GM18511 (cell line): ENCODE measurements at regions not wholly inside any gene's neighbourhood (a gene's known extent, or its start where the extent isn't known, plus 50 kb on each side); places are given as distances from the start of the nearest gene placed in this dataset.
"Not testable (repeated sequence)": the region's sequence is repeated elsewhere in the genome, so short reads cannot be mapped to it uniquely, and the experiment has no call there.

Experiments used
- ATAC-seq: cut with Tn5 transposase; IDR thresholded peaks from one replicate; pipeline ENCODE4 v1.9.1; 2021; ENCODE audit warnings: mild to moderate bottlenecking, moderate library complexity; ENCODE audit not compliant: unreplicated experiment

DNA sequence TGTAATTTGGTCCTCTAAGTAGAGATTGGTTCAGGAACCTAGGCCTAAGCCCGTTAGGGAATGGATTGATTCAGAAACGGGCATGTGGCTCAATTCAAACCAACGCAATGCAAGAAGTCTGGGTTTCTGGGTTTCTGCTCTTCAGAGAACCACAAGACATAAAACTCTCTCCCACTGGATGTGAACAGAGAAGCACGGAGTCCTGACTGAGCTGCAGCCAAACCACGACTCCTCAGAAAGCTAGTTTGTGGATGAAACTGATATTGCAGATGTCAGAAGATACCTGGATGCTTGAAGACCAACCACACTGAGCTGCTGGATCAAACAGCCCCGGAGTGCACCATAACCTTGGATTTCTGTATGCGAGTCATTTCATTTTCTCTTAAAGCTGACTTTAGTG lies 50.0 kb downstream of the SOD2 start:
- no peak for ATAC-seq

DNA sequence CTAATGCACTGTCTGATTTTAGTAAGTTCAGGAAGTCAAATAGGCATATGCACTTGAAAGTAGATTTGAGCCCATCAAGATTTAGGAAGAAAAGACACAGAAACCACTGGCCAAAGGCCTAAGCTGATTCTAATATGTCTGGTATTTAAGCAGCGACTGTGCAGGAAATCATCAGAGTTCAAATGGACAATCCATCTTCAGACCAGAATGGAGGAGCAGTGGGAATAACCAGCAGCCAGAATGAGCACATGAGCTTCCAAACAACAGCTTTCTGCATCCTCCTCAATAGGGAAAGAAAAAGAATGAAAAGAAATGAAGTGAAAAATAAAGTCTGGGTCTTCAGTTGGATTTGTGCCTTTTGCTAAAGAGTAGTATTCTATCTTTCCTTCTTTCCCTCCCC lies 50.6 kb downstream of the SOD2 start:
- no peak for ATAC-seq

DNA sequence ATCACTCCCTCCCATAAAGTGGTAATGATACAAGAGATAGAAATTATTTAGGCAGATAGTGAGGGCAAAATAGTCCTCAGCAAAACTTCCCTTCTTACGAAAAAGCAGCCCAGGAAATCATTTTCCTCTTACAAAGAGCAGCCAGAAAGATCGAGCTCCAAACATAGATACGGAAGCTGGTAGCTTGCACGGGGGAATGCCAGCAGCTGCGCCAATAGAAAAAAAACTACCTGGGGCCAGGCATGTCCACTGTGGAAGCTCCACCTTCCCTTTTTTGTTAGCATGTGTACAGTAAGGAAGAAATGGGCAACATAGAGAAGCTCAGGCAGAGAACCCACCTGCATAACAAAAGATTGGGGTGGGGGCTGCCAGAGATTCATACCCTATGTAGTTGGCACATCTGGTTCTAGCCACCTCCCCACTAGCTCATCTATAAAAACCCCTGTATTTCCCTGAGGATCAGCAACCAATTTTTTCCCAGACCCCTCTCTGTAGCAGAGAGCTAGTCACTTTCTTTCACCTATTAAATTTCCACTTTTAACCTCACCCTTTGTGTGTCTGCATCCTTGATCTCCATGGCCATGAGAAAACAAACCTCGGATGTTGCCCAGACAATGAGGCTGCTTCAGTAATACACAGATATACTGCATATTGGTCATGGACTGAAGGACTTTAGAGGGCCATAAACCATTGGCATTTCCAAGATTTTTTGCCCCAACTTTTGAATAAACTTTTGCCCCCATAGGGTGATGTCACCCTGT lies 52.1 kb downstream of the SOD2 start:
- ATAC-seq: no peak

DNA sequence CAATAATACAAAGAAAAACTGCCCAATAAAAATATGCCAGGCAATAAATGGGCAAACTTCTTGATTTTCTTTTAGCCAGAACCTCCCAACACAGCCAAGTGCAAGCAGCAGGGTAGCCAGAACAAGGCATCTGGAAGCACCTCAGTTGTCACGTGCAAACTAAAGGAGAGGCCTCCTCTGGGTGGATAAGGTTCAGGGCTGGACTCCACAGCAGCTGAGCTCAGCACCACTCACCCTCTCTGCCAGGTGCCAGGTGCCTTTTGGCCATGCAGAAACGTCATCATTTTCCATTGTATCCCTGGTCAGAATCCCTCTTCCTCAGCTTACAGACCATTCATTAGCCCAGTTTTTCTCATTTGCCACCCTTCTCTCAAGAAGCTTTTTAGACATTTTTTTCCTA lies 52.7 kb downstream of the SOD2 start:
- ATAC-seq: no peak

DNA sequence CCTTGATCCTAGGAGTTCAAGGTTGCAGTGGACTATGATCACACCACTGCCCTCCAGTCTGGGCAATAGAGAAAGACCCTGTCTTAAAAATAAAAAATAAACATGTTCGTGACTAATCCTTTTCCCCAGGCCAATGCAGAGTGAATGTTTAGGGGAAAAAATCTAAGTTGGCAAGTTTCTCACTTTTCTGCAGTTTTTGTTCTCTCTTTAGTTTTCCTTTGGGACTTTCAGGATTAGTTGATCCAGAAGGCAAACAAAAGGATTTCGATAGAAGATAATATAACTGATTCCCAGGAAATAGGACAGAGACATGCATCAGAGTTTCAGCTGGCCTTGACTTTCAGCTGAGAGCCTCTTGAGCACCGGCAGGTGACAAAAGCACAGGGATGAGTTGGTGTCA lies 53.3 kb downstream of the SOD2 start:
- ATAC-seq: no peak

DNA sequence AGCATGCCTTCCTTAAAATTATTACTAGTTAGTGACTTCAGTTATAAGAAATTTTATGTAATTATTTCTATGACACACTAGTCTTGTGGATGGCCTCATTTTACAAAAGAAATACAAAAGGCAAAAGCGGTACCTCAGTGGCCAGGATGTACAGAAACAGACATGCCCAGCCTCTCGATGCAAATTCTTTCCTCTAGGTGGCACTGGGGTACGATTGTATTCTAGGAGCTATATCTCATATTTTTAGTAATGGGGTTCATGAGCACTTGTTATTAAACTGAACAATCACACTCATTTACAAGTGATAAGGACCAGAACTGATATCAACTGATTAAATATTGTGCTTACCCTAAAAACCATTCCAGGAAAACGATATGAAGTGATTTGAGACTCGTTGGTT lies 59.8 kb downstream of the SOD2 start:
- no peak for ATAC-seq

DNA sequence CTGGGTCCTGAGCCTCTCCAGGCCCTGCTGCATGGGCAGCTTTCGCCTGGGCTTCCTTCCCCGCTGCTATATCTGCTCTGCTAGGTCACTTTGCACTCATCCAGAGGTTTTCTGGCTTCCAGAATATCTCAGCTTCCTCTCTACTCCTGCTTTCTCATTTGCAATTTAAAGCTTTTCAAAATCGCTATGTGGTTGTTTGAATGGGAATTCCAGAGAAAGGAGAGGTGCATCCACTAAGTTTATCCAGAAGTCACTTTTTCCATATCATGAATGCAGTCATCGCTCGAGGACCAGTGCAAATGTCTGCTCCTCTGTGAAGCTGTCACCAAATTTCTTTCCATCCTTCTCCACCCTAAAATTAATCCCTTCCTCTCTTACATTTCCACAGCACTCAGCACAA lies 61.2 kb downstream of the SOD2 start:
- ATAC-seq: no peak

DNA sequence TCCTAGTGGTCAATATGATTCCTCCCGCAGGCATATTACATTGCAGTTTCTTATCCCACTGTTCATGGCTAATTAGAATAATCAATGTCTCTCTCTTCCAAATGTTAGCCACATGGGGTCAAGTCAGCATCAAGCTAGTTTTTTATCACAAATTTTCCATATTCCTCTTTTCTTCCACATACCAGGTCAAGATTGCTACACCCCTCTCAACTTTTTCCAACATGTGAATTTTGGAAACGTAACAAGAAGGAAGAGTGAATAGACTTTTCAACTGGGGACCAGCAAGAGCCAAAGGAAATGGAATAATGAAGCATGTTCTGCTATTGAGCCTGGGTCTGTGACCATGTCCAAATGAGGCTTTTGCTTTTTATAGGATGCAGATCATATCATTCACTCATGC lies 65.1 kb downstream of the SOD2 start:
- no peak for ATAC-seq

DNA sequence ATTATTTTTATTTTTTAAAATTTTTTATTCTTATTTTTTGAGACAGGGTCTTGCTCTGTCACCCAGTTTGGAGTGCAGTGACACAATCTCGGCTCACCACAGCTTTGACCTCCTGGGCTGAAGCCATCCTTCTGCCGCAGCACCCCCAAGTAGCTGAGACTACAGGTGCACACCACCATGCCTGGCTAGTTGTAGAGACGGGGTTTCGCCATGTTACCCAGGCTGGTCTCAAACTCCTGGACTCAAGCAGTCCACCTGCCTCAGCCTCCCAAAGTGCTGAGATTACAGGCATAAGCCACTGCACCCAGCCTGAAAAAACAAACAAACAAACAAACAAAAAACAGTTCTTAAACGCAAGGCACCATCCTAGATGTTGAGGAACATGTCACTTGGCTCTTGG lies 66.5 kb downstream of the SOD2 start:
- ATAC-seq: not testable (repeated sequence)

DNA sequence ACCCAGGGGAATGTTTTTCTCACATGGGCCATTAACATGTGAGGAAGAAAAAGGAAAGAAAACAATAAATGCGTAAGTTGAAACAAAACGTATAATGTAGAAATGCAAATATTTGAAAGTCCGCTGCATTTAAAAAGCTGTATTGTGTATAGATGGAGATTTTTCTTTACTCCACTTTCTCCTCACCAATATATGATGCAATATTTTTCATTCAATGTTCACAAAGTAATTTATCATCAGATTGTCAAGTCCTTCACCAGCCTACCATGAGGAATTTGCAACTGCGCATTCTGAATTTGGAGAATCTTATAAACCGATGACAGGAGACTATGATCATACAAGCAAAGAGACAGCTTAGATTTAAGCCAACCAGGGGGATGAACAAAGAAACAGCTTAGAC lies 69.9 kb downstream of the SOD2 start:
- no peak for ATAC-seq

DNA sequence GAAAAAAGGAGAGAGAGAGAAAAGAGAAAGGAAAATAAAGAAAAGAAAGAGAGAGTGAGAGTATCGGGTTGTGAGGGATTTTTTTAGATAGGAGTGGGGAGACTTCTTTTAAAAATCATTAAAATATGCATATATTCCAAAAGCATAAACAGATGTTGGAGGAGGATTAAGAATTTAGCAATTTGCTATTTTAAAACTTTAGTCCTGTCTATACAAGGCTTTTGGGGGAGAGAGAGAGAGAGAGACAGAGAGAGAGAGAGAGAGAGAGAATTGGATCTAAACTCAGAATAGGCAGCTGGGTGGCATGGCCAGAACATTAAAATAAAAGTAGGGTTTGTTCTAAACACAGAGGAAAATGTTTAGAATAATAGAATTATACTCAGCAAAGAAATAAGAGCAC lies 72.1 kb downstream of the SOD2 start:
- no peak for ATAC-seq

DNA sequence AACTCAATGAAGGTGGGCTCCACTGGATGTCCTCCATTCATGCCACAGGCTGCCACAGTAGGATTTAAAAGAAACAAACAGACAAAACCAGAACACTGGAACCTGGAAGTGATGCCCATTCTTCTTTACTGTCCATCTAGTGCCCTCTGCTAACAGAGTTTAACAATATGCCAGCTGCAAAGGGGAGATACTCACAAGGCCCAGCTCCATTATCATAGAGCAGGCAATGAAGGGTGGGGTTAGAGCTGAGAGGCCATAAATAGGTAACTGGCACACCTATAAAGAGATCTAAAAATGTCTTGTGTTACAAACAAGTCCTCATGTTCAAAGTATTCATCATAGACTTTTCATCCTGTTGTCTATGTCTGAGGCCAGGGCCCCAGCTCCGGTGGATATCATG lies 75.6 kb downstream of the SOD2 start:
- no peak for ATAC-seq

DNA sequence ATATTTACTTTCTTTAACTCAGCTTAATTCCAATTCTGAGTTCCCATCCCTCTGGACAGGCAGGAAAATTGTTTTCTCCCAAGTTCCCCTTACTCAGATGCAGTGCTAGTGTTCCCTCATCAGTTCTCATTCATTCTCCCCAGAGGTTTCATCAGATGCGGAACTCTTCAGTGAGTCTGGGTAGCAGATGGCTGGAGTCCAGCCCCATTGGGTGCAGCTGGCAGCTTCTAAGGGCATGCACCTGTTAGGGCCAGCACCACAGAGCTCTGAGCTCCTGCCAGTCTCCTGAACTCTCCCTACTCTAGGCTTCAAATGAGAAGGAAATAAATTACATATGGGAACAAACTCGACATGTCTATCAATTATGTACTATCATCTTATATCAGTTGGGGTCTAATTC lies 76.6 kb downstream of the SOD2 start:
- ATAC-seq: no peak

DNA sequence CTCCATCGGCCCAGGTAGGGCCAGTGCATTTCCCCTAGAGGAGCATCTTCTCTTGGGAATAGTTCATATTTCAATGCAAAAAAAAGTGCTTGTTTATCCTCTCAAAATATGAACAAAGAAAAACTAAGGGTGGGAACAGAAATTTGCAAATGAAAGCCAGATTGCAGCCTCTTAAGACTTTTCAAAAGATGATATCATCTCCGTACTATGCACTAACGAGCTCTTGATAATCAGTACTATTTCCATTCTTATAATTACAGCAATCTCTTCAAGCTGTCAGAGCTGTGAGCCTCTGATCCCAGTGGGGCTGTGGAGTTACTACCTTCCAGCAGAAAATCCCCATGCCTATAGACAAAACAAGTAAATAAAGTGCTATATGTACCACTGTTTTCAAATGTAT lies 77.1 kb downstream of the SOD2 start:
- no peak for ATAC-seq

DNA sequence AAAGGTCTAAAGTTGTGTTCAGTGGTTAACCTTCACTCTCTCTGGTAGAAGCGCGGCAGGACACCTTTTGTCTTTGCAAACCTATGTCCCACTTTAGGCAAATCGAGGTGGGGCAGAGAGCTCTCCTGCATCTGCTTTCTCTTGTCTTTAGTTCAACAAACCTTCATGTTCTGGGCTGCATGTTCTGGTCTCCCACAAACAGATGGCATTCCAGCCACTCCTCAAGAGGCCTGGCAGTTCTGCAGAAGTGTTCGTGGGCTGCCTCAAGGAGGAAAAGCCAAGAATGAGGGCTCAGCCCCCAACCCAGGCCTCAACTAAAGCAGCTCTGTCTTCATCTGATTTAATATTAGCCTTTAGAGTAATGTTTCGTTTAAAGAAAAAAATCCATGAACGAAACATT lies 82.2 kb downstream of the SOD2 start:
- ATAC-seq: no peak

DNA sequence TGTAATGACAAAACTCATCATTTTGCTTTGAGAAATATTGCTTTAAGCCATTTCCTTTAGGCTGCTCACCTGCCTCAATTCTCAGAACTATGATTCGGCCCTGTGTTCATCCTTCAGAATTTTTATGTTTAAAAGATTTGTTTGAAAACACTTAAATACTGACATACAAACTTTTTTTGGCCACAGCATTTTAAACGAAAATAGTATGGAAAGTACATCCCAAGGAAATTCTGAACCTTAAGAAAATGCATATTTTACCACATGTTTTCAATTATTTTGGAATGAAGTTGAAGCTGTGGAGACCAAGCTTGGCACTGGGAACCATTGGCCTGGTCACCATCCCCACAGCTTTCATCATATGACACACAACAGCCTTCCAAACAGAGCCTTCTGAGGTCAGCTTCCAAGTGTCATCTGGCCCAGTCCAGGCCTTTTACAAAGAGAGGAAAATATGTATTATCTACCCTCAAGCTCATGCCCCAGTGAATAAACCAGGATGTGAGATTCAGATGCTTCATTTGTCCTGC lies 83.3 kb downstream of the SOD2 start:
- ATAC-seq: no peak

DNA sequence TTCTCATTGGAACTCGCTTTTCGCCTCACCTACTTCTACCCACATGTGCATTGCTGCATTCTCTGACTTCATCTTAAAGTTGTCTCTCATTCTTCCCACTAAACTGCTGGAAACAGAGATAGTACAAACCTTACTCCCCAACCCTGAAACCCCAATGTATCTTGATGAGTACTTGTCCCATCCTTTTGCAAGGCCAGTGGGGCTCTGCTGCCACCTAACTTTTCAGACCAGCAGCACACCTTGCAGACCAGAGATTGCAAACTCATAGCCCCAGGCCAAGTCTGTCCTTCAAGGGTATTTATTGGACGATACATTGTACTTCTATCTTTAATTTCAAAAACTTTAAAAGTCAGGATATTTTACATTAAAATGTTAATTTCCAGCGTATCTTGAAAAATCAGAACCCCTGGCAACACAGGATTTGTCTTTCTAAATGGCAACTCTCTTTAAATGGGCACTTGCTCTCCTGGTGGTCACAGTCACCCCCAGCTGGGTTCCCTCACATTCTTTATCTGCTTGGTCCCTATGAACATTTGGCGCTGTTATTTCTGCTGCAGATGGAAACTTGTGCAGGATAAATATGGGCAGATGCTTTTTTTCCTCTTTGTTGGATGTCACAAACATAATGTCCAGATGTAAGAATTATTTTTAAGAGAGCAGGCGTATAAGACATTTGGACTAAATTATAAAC lies 83.9 kb downstream of the SOD2 start:
- ATAC-seq: no peak

DNA sequence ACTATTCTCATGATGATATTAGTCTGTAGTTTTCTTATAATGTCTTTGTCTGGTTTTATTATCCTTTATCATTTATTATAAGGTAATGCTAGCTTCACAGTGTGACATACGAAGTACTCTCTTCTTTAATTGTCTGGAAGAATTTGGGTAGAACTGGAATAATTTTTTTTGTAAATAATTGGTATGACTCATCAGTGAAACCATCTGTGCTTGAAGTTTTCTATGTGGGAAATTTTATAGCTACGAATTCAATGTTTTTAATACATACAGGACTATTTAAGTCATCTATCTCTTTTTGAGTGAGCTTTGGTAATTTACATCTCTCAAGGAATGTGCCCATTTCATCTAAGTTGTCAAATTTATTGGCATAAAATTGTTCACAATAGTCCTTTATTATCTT lies 86.3 kb downstream of the SOD2 start:
- ATAC-seq: no peak

DNA sequence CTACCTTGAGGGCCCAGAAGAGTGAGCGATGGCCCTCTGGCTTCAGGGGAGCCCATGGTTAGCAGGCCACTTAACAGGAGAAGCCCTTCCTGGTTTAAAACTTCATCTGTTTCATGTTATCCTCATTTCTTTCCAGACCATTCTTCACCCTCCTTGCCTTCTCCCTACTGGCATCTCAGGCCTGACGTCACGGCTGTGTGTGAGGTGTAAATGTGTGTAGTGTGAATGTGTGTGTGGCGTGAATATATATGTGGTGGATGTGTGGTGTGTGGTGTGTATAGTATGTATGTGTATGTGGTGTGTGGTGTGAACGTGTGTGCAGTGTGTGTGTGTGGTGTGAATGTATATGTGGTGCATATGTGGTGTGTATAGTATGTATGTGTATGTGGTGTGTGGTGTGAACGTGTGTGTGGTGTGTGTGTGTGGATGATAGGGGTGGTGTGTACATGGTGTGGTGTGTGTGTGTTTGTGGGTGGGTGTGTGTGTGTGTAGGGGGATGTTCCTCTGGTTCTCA lies 88.5 kb downstream of the SOD2 start:
- no peak for ATAC-seq

DNA sequence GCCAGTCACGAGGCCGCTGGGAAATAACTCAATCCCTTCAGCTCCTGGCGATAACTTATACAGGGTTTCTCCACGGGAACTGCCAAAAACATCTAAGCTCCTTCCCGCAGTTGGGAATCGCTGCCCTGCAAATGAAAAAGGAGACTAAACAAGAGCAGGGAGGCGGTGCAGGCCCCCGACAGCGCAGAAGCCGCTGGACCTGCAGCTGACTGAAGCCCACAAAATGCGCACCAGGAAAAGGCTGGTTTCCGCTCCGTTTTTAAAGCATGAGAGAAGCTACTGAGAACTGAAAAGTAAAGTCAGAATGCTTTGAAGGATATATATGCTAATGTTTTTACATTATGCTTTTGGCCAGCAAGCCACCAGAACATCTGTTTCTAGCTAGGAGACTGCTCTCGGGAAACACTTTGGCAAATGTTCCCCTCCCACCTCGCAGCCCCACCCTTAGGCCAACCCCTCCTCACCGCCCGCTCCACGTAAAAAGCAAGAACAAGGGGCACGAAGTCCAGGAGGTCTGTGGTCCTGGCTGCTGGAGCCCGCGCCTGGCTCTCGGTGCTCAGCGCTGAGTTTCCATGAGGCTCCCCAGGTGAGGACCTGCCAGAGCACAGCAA lies 90.5 kb downstream of the SOD2 start:
- ATAC-seq: no peak

DNA sequence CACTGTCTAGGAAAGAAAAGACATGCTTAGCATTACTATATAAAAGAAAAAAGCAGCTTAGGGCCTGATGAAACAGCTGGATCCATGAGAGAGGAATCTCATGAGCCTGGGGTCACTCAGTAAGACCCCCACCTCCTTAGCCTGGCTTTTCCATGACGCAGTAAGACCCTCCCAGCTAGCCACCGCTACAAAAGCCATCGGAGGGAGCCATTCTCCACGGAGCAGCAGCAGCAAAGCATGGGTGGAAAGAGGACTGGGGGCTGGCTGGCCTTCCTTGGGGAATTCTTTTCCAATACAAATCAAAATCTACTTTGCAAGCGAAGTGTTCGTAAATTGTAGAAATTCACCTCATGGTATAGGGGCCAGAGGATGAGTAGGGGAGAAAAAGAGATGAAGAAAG lies 91.8 kb downstream of the SOD2 start:
- no peak for ATAC-seq

DNA sequence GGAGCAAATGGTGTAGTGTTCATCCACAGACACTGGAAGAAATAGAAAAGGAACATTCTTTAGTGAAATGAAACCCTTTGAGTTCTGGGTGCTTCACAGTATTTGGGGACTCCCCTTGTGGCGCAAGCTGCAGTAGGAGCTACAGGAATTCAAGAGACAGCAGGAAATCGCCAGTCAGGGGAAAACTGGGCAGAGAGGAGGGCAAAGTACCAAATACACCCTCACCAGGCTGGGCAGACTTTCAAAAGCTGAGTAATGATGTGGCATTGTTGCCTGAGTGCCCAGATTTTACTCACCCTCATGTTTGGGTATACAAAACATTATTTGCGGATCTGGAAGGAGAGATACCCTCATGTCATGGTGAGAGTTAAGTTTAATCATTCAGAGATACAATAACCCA lies 97.9 kb downstream of the SOD2 start:
- no peak for ATAC-seq
